ENCODE measurements at regions not wholly inside any gene's neighbourhood (a gene's known extent, or its start where the extent isn't known, plus 50 kb on each side); places are given as distances from the start of the nearest gene placed in this dataset.

DNA sequence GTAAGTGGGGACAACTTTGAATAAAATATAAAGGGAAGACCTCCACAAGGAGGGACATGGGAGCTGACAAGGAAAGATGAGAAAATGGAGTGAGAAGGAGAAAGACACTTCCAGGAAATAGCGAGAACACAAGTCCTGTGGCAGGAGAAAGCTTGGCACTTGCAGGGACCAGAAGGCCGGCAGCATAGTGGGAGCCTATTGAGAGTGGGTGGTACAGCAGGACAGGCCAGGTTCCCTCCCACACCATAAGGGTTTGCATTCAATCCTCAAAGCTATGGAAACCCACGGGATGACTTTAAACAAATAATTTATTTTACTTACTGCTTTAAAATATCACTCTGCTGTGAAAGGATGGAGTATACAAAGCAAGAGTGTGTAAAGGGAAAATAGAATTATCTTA is 173.2 kb upstream of the ELL2 start:
- Histone ChIP-seq H3K9me3 (replicated peaks in 1 of 11) (no peaks in the 10 kb centered on the region), H3K27ac (no peak overlapping the region), H3K4me2 (no peak overlapping the region), H3K27me3 (no peaks in the 10 kb centered on the region), H3K4me1 (0 out of 20 replicates have a peak, but pooled peaks cover 0 to 4% (median 0%) of the 10 kb centered on the region in 10 experiments), H3K36me3 (no peaks in the 10 kb centered on the region), H4K20me1 (no peaks in the 10 kb centered on the region), H3K4me3 (no peak overlapping the region), H3K9ac (no peak overlapping the region)
- no peak for TF ChIP-seq Cebpa-rat (IDR thresholded peaks at IDR 0.05)

DNA sequence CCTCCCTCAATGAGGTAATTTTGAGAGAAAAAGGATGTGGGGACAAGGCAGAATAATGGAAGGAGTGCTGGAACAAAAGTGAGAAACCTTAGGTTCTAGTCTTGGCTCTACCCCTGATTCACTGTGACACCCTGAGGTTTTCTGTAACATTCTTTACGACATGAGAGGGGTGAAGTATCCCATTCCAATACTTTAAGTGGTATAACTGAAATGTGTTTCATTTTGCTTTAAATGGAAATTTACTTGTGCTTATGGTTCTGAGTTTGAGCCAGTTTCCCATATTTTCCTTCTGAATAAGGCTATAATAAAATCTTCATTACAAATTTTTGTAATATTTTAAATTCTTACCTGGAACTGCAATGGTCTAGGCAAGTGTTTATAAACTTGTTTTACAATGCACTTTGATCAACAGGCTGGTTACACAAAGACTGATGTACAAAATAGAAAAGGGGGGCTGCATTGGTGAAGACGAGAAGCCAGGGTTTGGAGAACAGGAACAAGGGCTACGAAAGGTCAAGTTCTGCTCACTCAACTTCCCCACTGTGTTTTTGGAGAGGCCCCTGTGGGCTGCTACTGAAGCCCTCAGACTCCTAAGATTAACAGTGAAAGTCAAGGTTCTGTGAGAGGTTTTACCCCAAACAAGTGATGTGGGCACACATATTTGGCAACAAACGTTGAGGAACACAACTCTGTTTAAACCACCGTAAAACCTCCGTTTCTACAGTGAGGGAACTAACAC is 171.9 kb upstream of the ELL2 start:
- Histone ChIP-seq H3K4me2 (peak overlapping the region in 1 of 11 experiments; percentile 31; a peak in 1 of 22 replicates), H3K9ac (no peak overlapping the region), H4K20me1 (no peaks in the 10 kb centered on the region), H3K27ac (no peak overlapping the region), H3K4me3 (no peak overlapping the region), H3K27me3 (no peaks in the 10 kb centered on the region), H3K9me3 (replicated peaks in 1 of 11) (no peaks in the 10 kb centered on the region), H3K36me3 (no peaks in the 10 kb centered on the region), H3K4me1 (0 out of 20 replicates have a peak, but pooled peaks cover 0 to 4% (median 0%) of the 10 kb centered on the region in 10 experiments)
- TF ChIP-seq Cebpa-rat (IDR thresholded peaks at IDR 0.05): no peak

DNA sequence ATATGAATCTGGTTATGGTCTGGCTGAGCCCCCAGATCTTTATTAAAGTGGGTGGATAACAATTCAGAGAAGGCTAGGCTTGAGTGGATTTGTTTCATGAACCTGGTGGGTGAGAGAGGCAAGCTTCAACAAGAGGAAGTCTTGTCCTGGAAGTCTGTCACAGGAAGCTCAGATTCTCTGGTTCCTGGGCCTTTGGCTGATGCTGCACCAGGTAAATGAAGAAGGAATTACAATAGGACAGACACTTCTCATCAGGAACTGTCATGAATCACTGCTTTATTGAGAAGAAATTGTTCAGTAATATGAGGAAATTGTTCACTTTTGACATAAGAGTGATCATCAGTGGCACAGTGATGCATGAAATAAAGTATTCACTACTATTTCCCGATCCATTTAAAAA is 167.6 kb upstream of the ELL2 start:
- Histone ChIP-seq H3K27ac (no peak overlapping the region), H3K4me1 (0 out of 20 replicates have a peak, but pooled peaks cover 0 to 4% (median 0%) of the 10 kb centered on the region in 10 experiments), H3K36me3 (no peaks in the 10 kb centered on the region), H3K27me3 (no peaks in the 10 kb centered on the region), H3K9ac (no peak overlapping the region), H4K20me1 (no peaks in the 10 kb centered on the region), H3K9me3 (replicated peaks in 1 of 11) (no peaks in the 10 kb centered on the region), H3K4me2 (no peak overlapping the region), H3K4me3 (no peak overlapping the region)
- TF ChIP-seq Cebpa-rat (IDR thresholded peaks at IDR 0.05): no peak

DNA sequence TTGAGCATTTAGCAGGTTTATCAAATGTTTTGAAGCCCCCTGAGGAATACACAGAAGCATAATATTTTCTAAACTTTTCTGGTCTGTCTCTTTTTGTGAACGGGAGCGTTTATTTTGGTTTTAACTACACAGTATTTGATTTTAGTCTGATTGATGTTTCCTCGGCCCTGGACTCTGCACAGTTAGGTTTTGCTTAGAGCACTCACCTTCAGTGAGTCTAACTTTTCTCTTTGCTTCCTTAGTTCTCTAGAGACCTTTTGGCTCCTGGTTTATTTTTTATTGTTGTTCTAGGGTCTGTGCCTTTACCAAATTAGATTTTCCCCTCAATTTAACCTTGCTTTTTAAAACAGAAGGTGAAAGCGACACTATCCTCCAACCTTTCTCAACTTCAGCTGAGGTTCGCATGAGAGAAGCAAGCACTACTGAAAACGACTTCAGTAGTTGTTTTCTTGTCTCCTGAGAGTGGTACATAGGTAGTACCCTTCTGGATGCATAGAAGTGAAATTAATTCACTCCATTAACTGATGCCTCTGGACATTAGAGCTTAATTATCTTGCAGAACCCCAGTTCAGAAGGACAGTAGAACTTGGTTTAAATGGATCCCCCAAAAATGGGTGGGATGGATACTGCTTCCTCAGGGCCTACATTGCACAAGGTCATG is 166.7 kb upstream of the ELL2 start:
- H3K4me1 ChIP-seq: no peaks in the 10 kb centered on the region

DNA sequence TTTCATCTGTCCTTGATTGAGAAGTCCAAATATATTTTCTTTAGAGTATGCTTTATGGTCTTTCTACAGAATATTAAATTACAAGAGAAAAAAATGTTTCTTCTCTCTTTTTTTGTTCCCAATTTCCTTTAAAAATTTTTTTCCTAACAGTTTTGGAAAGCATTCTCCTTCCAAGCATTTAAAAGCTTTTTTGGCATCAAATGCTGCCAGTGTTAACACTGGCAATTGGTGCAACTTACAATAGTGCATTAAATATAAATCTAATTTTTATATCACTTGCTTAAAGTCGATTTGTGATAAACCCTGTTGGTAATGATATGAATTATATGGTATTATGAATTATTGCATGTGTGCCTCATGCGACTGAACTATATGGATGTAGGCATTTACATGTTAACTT is 165.9 kb upstream of the ELL2 start:
- Histone ChIP-seq H3K27me3 (no peaks in the 10 kb centered on the region), H3K36me3 (no peaks in the 10 kb centered on the region), H3K4me2 (no peak overlapping the region), H4K20me1 (no peaks in the 10 kb centered on the region), H3K4me3 (no peak overlapping the region), H3K4me1 (no peaks in the 10 kb centered on the region), H3K9ac (no peak overlapping the region), H3K9me3 (replicated peaks in 1 of 11) (no peaks in the 10 kb centered on the region), H3K27ac (no peak overlapping the region)
- TF ChIP-seq Cebpa-rat (IDR thresholded peaks at IDR 0.05): no peak

More for the DNA sequence above, 166.7 kb upstream of the ELL2 start:
- H3K36me3 ChIP-seq: no peaks in the 10 kb centered on the region
- no peaks in the 10 kb centered on the region for H3K27me3 ChIP-seq
- no peaks in the 10 kb centered on the region for H4K20me1 ChIP-seq
- no peak overlapping the region for H3K4me3 ChIP-seq
- H3K27ac ChIP-seq: no peak overlapping the region
- H3K4me2 ChIP-seq: no peak overlapping the region
- no peak overlapping the region for H3K9ac ChIP-seq
- TF ChIP-seq Cebpa-rat (IDR thresholded peaks at IDR 0.05): no peak
- no peaks in the 10 kb centered on the region for H3K9me3 ChIP-seq (replicated peaks in 1 of 11)

DNA sequence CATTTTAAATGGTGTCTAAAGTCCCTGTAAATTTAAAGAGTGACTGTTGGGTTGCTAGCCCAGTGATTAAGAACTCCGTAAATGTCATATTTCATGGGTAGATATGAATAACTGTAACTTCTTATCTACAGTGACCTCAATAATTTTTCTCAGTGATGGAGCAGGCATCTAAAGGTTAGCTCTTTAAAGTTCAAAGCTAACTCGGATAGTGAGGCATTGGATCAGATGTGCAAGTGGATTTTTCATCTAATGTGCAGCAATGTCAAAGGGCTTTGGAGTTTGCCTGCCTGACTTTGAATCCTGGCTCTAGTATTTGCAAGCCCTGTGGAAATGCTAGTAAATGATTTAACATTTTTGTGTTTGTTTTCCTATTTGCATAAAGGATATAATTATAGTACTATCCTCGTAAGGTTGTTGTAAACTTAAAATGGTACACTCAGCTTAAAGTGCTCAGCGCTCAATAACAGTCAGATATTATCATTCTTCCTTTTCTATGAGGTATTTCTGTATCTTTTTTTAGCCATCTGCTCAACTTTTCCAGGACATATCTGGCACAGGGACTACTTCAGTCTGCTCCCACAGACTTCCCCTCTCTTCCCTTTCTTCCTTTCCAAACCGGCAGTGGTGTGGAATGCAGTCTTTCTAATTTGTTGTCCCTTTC is 163.7 kb upstream of the ELL2 start:
- H3K9me3 ChIP-seq (replicated peaks in 1 of 11): no peaks in the 10 kb centered on the region
- H4K20me1 ChIP-seq: no peaks in the 10 kb centered on the region
- H3K27ac ChIP-seq: no peak overlapping the region
- no peaks in the 10 kb centered on the region for H3K27me3 ChIP-seq
- H3K9ac ChIP-seq: no peak overlapping the region
- no peaks in the 10 kb centered on the region for H3K4me1 ChIP-seq
- no peak overlapping the region for H3K4me3 ChIP-seq
- H3K36me3 ChIP-seq: no peaks in the 10 kb centered on the region
- H3K4me2 ChIP-seq: no peak overlapping the region
- TF ChIP-seq Cebpa-rat (IDR thresholded peaks at IDR 0.05): no peak

DNA sequence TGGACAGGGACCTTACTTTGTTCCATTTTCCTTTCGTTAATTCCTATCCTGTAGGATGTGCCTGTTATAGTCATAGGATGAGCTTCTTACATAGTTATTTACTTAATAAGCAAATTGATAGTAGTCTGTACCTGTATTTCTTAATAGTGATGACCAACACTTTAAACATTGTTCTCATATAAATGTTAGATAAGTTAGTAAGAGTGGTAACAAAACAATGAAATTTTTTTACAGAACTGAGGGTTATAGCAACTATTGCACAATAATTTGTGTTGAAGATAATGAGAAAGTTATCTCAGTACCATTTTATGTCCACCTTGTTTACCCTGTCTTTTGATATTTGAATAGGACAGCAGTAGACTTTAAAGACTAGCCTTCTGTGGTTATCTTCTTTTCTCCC is 162.9 kb upstream of the ELL2 start:
- TF ChIP-seq Cebpa-rat (IDR thresholded peaks at IDR 0.05): peak in 1 of 11 experiments; percentile 64; a peak in 2 of 22 replicates
- Histone ChIP-seq H4K20me1 (no peaks in the 10 kb centered on the region), H3K9me3 (replicated peaks in 1 of 11) (no peaks in the 10 kb centered on the region), H3K4me2 (no peak overlapping the region), H3K36me3 (no peaks in the 10 kb centered on the region), H3K27me3 (no peaks in the 10 kb centered on the region), H3K4me3 (no peak overlapping the region), H3K9ac (no peak overlapping the region), H3K4me1 (no peaks in the 10 kb centered on the region), H3K27ac (no peak overlapping the region)

DNA sequence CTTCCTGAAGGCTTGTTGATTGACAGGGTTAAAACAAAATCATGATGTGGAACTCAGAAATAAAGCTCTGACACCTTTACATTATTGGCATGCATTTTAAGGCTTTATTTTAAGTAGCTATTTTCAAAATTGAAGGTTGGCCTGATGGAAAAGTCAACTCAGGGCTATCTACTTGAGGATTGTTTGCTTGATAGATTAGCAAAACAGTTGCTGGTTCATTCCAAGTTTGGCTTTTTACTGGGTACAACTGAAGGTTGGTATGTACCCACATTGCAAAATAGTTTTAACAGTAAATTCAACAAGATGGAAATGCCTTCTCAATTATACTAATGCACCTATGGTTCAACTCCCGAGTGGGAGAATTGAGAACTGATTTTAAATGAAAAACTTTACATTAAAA is 161.8 kb upstream of the ELL2 start:
- H3K4me3 ChIP-seq: no peak overlapping the region
- H3K9ac ChIP-seq: no peak overlapping the region
- H3K4me1 ChIP-seq: peaks cover 0 to 2% (median 0%) of the 10 kb centered on the region in 10 experiments; a peak in 2 of 20 replicates
- H4K20me1 ChIP-seq: no peaks in the 10 kb centered on the region
- H3K27me3 ChIP-seq: no peaks in the 10 kb centered on the region
- H3K4me2 ChIP-seq: no peak overlapping the region
- no peaks in the 10 kb centered on the region for H3K9me3 ChIP-seq (replicated peaks in 1 of 11)
- no peaks in the 10 kb centered on the region for H3K36me3 ChIP-seq
- no peak for TF ChIP-seq Cebpa-rat (IDR thresholded peaks at IDR 0.05)
- no peak overlapping the region for H3K27ac ChIP-seq

DNA sequence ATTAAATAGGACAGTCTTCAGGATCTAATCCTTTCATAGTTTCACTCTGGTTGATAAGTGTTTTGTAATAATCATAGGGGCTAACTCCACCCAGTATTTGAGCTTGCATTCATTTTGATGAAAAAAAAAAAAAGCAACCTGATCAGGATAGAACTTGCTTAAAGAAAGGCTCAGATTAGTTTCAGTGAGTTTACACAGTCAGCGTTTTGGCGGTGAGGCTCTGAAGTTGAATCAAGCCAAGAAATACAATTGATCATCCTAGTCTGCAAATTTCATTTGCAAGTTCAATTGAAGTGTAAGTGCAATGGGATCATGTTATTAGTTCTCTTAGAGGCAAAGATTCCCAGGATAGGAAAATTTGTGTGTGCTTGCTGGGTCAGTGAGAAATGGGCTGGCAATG is 159.7 kb upstream of the ELL2 start:
- Histone ChIP-seq H4K20me1 (no peaks in the 10 kb centered on the region), H3K27ac (no peak overlapping the region), H3K9ac (no peak overlapping the region), H3K9me3 (replicated peaks in 1 of 11) (no peaks in the 10 kb centered on the region), H3K27me3 (no peaks in the 10 kb centered on the region), H3K4me1 (peaks cover 0 to 19% (median 0%) of the 10 kb centered on the region in 10 experiments; a peak in 4 of 20 replicates), H3K4me2 (no peak overlapping the region), H3K36me3 (no peaks in the 10 kb centered on the region), H3K4me3 (no peak overlapping the region)
- TF ChIP-seq Cebpa-rat (IDR thresholded peaks at IDR 0.05): no peak
